Activated CD4-positive, alpha-beta T cell treated with anti-CD3 and anti-CD28 coated beads for 24 hours (primary cell): ENCODE measurements at regions not wholly inside any gene's neighbourhood (a gene's known extent, or its start where the extent isn't known, plus 50 kb on each side); places are given as distances from the start of the nearest gene placed in this dataset.

Source experiments
- DNase-seq, 2 donors: peaks; one replicate each; pipeline ENCODE4 v3.0.0-alpha.2; 2020; ENCODE audit warnings: low read depth in 2 of 2

DNA sequence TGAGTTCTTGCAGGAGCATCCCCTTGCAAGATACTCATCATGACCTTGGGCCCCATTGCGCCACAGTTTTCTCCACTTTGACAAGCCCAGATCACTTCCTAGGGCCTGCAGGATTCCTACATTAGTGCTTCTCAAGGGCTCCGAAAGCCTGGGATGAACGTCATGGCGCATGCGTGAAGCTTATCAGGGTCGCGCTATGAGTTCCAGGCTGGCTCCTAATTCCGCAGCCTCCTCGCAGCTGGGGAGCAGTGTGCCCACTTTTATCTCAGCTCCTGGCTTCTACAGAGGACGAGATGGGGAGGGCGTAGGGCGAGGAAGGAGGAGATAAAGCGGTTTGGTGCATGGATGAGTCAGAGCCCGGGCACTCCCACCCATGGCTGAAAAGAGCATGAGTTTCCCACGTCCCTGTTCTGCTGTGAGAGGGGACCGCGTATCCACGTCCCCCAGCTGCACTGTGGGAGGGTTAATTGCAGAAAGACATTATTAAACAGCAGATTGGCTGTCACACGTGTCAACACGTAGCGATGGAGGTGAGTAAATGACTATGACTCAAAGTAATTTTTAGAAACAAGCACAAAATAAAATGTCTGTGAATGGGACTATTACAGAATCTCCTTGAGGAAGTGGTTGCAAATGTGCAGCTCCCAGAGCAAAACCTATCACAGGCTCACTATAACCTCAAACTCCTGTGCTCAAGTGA lies 72.9 kb upstream of the DSP start:
- peak in 1 of 2 donors; percentile 3 for DNase-seq

DNA sequence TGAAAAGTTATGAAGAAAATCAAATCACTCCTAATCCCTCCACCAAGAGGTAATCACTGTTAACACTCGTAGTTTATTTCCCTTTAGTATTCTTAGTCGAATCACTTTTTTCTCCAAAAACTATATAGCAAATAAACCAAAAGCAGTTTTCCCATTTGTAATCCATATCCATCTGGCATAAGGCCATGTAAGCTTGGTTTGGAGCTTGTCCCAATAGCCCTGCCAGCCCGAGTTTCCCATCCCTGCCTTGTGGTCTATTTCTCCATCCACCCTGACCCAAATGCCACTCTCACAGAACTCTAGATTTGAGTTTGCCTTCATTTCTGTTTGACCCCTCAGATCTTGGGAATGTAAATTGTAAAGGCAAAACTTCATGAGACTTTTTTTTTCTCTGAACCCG lies 71.8 kb upstream of the DSP start:
- no peak for DNase-seq

DNA sequence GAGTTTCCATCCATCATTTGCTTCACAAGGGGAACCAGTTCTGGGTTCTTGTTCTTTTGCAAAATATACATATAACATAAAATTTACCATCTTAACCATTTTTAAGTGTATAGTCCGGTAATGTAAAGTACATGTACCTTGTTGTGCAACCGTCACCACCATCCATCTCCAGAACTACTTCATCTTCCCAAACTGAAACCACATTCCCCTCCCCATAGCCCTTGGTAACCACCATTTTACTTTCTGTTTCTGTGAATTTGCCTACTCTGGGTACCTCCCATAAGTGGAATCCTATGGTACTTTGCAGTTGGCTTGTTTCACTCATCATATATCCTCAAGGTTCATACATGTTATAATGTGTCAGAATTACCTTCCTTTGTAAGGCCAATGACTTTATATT lies 70.3 kb upstream of the DSP start:
- no peak for DNase-seq

DNA sequence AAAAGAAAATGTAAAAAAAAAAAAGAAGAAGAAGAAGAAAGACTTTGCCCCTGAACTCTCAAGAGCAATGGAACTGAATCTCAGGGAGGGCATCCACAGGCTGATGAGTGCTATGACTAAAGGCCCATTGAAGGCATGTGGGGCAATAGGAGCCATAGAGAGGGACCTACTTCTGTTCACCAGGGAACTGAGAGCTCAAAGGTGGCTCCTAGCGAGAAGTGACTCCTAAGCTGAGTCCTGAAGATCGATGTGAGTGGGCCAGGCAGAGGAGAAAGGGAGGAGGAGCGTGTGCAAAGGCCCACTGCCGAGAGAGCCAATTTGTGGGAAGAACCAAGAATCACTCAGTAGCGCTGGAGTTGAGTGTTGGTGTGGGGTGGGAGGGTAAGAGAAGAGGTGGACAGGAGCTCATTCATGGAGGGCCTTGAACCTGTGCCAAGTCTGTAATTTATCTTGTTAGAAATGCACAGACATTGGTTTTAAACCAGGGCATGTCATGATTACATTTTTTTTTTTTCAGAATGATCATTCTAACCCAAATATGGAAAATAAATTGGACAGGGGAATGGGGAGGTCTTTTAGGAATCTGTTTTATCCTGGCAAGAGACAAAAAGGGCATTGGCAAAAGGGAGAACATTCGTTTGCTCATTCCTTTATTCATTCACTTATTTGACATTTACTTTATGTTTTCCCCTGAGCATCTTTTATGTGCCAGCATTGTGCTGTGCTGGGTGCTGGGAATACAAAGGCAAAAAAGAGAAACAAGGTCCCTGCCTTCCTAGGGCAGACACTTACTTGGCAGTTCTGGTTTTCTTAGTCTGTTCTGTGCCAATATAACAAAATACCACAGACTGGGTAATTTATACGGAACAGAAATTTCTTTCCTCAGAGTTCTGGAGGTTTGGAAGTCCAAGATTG lies 67.4 kb upstream of the DSP start:
- DNase-seq: no peak

DNA sequence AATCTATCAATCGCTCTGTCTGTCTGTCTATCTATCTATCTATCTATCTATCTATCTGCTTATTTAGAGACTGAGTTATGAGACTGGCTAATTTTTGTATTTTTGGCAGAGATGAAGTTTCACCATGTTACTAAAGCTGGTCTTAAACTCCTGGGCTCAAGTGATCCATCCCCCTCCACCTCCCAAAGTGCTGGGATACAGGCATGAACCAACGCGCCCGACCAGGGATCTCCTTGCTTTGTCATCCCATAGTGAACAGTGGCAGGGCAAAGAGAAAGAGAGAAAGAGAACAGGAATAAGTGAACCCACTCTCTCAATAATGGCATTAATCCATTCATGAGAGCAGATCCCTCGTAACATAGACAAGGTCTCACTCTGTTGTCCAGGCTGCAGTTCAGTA lies 66.4 kb upstream of the DSP start:
- no peak for DNase-seq

DNA sequence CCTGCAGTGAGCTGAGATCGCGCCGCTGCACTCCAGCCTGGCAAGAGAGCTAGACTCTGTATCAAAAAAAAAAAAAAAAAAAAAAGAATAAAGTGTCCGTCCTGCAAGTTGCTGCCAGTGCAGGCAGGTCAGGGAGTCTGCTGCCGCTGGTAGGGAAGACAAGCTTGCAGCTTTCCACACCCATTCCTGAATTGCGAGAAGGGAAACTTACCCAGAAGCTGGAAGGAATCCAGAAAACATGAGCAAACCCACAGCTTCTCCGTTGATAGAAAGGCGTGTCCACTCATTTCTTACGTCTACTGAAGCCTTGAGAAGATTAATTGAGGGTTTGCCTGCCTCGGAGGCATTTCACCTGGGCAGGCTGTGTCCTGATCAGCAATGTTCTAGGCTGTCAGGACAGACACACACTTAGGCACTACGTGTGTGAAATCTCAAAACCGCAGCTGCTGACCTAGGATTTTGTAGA lies 61.6 kb upstream of the DSP start:
- DNase-seq: no peak

DNA sequence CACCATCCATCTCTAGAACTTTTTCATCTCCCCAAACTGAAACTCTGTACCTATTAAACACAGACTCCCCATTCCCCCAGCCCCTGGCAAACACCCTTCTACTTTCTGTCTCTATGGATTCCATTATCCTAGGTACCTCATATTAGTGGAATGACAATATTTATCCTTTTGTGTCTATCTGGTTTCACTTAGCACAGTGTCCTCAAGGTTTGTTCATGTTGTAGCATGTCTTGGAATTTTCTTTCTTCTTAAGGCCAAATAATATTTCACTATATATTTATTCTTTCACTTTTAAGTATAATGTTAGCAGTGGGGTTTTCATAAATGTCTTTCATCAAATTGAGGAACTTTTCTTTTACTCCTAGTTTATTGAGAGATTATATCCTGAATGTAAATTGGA lies 56.8 kb upstream of the DSP start:
- DNase-seq: no peak

DNA sequence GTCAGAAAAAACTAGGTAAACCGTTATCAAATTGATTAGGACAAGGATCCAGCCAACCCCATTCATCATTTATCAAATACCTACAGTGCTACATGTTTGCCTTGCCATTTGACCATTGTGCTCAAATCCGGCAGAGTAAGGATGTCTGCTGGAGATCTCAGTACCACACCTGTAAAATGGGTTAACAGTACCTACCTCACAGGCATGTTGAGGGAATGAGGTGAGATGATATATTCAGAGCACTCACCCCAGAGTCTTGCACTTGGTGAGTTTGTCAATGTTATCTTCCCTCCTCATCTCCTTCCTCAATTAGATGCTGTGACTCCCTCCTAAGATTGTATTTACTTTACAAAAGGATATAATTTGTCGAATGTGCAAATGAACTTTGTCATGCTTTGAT lies 54.5 kb upstream of the DSP start:
- no peak for DNase-seq

DNA sequence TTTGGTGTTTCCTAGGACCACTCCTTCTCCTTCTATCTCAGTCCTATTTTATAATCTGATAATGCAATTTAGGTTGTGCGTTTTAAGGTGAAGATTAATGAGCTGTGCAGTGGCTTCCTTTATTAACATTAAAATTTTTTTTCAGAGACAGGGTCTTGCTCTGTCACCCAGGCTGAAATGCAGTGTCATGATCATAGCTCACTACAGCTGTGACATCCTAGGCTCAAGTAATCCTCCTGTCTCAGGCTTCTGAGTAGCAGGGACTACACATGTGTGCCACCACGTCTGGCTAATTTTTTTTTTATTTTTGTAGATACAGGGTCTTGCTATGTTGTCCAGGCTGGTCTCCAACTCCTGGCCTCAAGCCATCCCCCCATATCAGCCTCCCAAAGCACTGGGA lies 53.0 kb upstream of the DSP start:
- no peak for DNase-seq

DNA sequence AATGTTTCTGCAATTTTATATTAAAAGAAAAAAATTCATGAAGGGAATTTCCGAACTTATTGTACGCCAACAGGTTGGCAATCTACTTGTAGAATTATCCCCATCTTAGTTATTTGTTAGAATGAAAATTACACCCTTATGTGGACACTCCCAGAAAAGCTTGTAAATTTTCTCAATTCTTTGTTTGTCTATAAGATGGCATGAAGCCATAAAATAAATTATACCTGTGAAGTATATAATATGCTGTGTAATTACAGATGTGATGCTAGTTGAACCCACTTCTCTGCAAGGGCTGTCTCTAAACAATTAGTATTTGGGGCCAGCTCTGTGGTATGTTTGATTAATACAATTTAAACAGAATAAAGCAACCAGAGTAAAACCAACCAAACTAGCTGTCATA lies 52.1 kb upstream of the DSP start:
- no peak for DNase-seq
